RWPE1 (cell line): ENCODE measurements at regions not wholly inside any gene's neighbourhood (a gene's known extent, or its start where the extent isn't known, plus 50 kb on each side); places are given as distances from the start of the nearest gene placed in this dataset.

Source experiments
- CTCF ChIA-PET: fragments of 350-600 bp; sonication (Branson Sonifier 250); formaldehyde crosslinking; extraction: SDS; loops from one replicate; lab custom pipeline; 2021; lab: Yijun Ruan, JAX
- POLR2A ChIA-PET: fragments of 400-600 bp; formaldehyde crosslinking; extraction: SDS; loops from one replicate; lab custom pipeline; 2020; ENCODE audit warnings: antibody characterized with exemption; ENCODE audit not compliant: low non-redundant PET; lab: Yijun Ruan, JAX
- DNase-seq: peaks from one replicate; pipeline ENCODE4 v3.0.0; 2012; ENCODE audit warnings: low spot score
- H3K27ac ChIP-seq: fragments of 450-650 bp; 2 replicates; pipeline ENCODE4 v1.5.1; 2017
- CTCF ChIP-seq: fragments of 450-650 bp; conservative IDR thresholded peaks from 2 replicates; pipeline ENCODE4 v1.5.1; 2017; ENCODE audit warnings: low read depth, mild to moderate bottlenecking

GRCh38 chr5:26740182-26740581 is 298.2 kb downstream of the CDH9 start:
- no peak for DNase-seq
- TF ChIP-seq CTCF = no peak
- H3K27ac ChIP-seq = no peak overlapping the region
- CTCF ChIA-PET = no interaction called here
- POLR2A ChIA-PET = no interaction called here

- TF ChIP-seq CTCF = no peak; the same call in 1 of the 2 replicates
- DNase-seq = peak; percentile 8
- ChIA-PET CTCF (no interaction called here), POLR2A (no interaction called here)
- no peak overlapping the region for H3K27ac ChIP-seq
These were observed 300.8 kb downstream of the CDH9 start for GRCh38 chr5:26737348-26738265.

GRCh38 chr5:26727916-26728315 is 310.5 kb downstream of the CDH9 start:
- no peak for DNase-seq
- POLR2A ChIA-PET = no interaction called here
- no peak overlapping the region for H3K27ac ChIP-seq
- CTCF ChIA-PET = no interaction called here
- no peak for TF ChIP-seq CTCF

- CTCF ChIA-PET = no interaction called here
- TF ChIP-seq CTCF = no peak
These were observed 318.6 kb downstream of the CDH9 start for GRCh38 chr5:26719803-26720202.

GRCh38 chr5:26700759-26701384 is 337.5 kb downstream of the CDH9 start:
- ChIA-PET CTCF (interaction anchor here (0.6 to 1.7 kb wide), 7 partner anchors 9 to 1696 kb away, joined by 3 to 7 read pairs (median 4); no protein-coding TSS in a partner anchor), POLR2A (no interaction called here)
- H3K27ac ChIP-seq = no peak overlapping the region
- TF ChIP-seq CTCF = peak; percentile 62
- DNase-seq = peak; percentile 59

More at GRCh38 chr5:26719803-26720202, 318.6 kb downstream of the CDH9 start:
- DNase-seq = no peak
- POLR2A ChIA-PET = no interaction called here
- H3K27ac ChIP-seq = no peak overlapping the region

GRCh38 chr5:26692952-26693351 is 345.4 kb downstream of the CDH9 start:
- ChIA-PET CTCF (interaction anchor here (2.0 kb wide), 1 partner anchor 8 kb away, joined by 6 read pairs; no protein-coding TSS in a partner anchor), POLR2A (no interaction called here)
- no peak for TF ChIP-seq CTCF
- H3K27ac ChIP-seq = no peak overlapping the region
- no peak for DNase-seq
